K562 (cell line): ENCODE measurements at regions not wholly inside any gene's neighbourhood (a gene's known extent, or its start where the extent isn't known, plus 50 kb on each side); places are given as distances from the start of the nearest gene placed in this dataset.

Source experiments
- ATAC-seq: fragments of 200-7000 bp; cut with Tn5 transposase; 3 replicates; pipeline ENCODE4 v1.9.1; 2020; ENCODE audit warnings: moderate library complexity
- BruUV-seq: library from RNA; stranded (reverse); fragments of 400-500 nt; replicated peaks from 2 replicates; lab custom pipeline; 2021; lab: Mats Ljungman, UMichigan
- CTCF ChIA-PET: fragments of 300-600 bp; formaldehyde crosslinking; extraction: SDS; loops from one replicate; lab custom pipeline; 2021; ENCODE audit warnings: low intra/inter-chr PET ratio; lab: Yijun Ruan, JAX
- POLR2A ChIA-PET: fragments of 300-600, 350-650 bp; sonication (Branson Sonifier 250); formaldehyde crosslinking; extraction: SDS; loops from one replicate; lab custom pipeline; 2021; ENCODE audit warnings: antibody characterized with exemption, inconsistent platforms; lab: Yijun Ruan, JAX
- DNase-seq, 4 experiments: peaks; one replicate each; pipeline versions ENCODE4 v3.0.0 to v3.0.0-alpha.2; 2011 to 2018; ENCODE audit warnings: low spot score in 3 of 4, mixed read lengths in 3 of 4; ENCODE audit errors: extremely low read depth in 1 of 4
- FAIRE-seq: peaks from 2 replicates; lab custom pipeline; 2011; peaks lifted over from hg19 to GRCh38; lab: Jason Lieb, UNC
- H2AFZ ChIP-seq: 2 replicates; pipeline ENCODE4 v1.6.0; 2011; ENCODE audit warnings: low read depth, low read length, control low read depth, inconsistent platforms
- H3K27ac ChIP-seq: fragments of 200-600 bp; 3 replicates; pipeline ENCODE4 v1.8.0; 2011; ENCODE audit warnings: low read depth, mild to moderate bottlenecking, control low read depth, inconsistent platforms, low read length, moderate library complexity, mixed read lengths; ENCODE audit errors: extremely low read depth
- H3K27me3 ChIP-seq, 2 experiments: fragments of 300-600 bp in 1 of 2; 2 replicates in 1 of 2; 3 replicates in 1 of 2; pipeline versions ENCODE4 v1.6.0 to v1.8.0; 2011; ENCODE audit warnings: inconsistent platforms in 2 of 2, low read length in 2 of 2, mild to moderate bottlenecking in 1 of 2, mixed read lengths in 1 of 2, moderate library complexity in 1 of 2; ENCODE audit not compliant: control insufficient read depth in 2 of 2, insufficient read depth in 2 of 2
- H3K36me3 ChIP-seq: fragments of 300-600 bp; 3 replicates; pipeline ENCODE4 v1.8.0; 2011; ENCODE audit warnings: mild to moderate bottlenecking, low read length, inconsistent platforms; ENCODE audit not compliant: control insufficient read depth, insufficient read depth
- H3K4me1 ChIP-seq, 2 experiments: fragments of 200-600 bp in 1 of 2; replicated peaks in 1 of 2; 2 replicates in 1 of 2; 3 replicates in 1 of 2; pipeline versions ENCODE4 v1.5.1 to v1.8.0; 2011; ENCODE audit warnings: inconsistent platforms in 2 of 2, low read length in 2 of 2, mild to moderate bottlenecking in 1 of 2, mixed read lengths in 1 of 2, moderate library complexity in 1 of 2; ENCODE audit not compliant: control insufficient read depth in 2 of 2, insufficient read depth in 2 of 2
- H3K4me2 ChIP-seq: 2 replicates; pipeline ENCODE4 v1.6.1; 2011; ENCODE audit warnings: low read length, control low read depth, inconsistent platforms, mixed read lengths; ENCODE audit not compliant: insufficient read depth
- H3K4me3 ChIP-seq: fragments of 200-600 bp; sonication (generic), shearing (Covaris generic); 2 replicates; pipeline ENCODE4 v1.5.1; 2016; ENCODE audit warnings: control low read depth, inconsistent platforms
- H3K79me2 ChIP-seq: fragments of 200-600 bp; 3 replicates; pipeline ENCODE4 v1.8.0; 2011; ENCODE audit warnings: low read length, inconsistent platforms; ENCODE audit not compliant: control insufficient read depth, insufficient read depth
- H3K9ac ChIP-seq, 2 experiments: 2 replicates each; pipeline versions ENCODE4 v1.6.0 to v1.6.1; 2011; ENCODE audit warnings: low read depth in 2 of 2, low read length in 2 of 2, control low read depth in 1 of 2, inconsistent platforms in 1 of 2, mild to moderate bottlenecking in 1 of 2, mixed read lengths in 1 of 2; ENCODE audit not compliant: insufficient read depth in 1 of 2
- H3K9me1 ChIP-seq: one replicate; pipeline ENCODE4 v1.6.0; 2011; ENCODE audit warnings: inconsistent platforms, mild to moderate bottlenecking, low read length, moderate library complexity; ENCODE audit not compliant: control insufficient read depth, insufficient read depth
- H3K9me3 ChIP-seq: replicated peaks from 2 replicates; pipeline ENCODE4 v1.5.1; 2011; ENCODE audit warnings: low read depth, low read length, inconsistent platforms; ENCODE audit not compliant: control insufficient read depth, insufficient read depth
- H4K20me1 ChIP-seq: replicated peaks from 2 replicates; pipeline ENCODE4 v1.6.1; 2011; ENCODE audit warnings: low read length, inconsistent platforms, mixed read lengths; ENCODE audit not compliant: control insufficient read depth, insufficient read depth
- BRD4 ChIP-seq: fragments of 200-600 bp; sonication (generic); IDR thresholded peaks from 2 replicates; pipeline ENCODE4 v1.6.1; 2017; ENCODE audit warnings: inconsistent platforms
- ETV1 ChIP-seq: fragments of 450-650 bp; conservative IDR thresholded peaks from 2 replicates; pipeline ENCODE4 v1.6.1; 2016; ENCODE audit warnings: missing genetic modification characterization, control low read depth, low read depth, missing compliant biosample characterization
- MAFK ChIP-seq: IDR thresholded peaks from 2 replicates; pipeline ENCODE4 v1.6.1; 2011; ENCODE audit warnings: low read length, improper control_type of control experiment
- PTRF ChIP-seq: fragments of 450-650 bp; IDR thresholded peaks from 2 replicates; pipeline ENCODE4 v1.6.1; 2016; ENCODE audit warnings: mild to moderate bottlenecking, missing genetic modification characterization, missing compliant biosample characterization
- RBM39 ChIP-seq: fragments of 200-400 bp; formaldehyde crosslinking; optimal IDR thresholded peaks from 2 replicates; pipeline ENCODE3; 2018; ENCODE audit warnings: low read depth, low read length
- RNF2 ChIP-seq: sonication (generic); IDR thresholded peaks from 2 replicates; pipeline ENCODE4 v1.6.1; 2016
- SAFB ChIP-seq: fragments of 200-400 bp; formaldehyde crosslinking; IDR thresholded peaks from 2 replicates; pipeline ENCODE4 v1.6.1; 2017; ENCODE audit warnings: low read depth, low read length, borderline replicate concordance
- TRIM24 ChIP-seq, 2 experiments: fragments of 450-650 bp; IDR thresholded peaks; 2 replicates each; pipeline ENCODE4 v1.6.1; 2016
- ZFPM2 ChIP-seq: fragments of 250-450 bp; sonication (Bioruptor Pico); IDR thresholded peaks from 2 replicates; pipeline ENCODE4 v1.5.1; 2022; ENCODE audit warnings: mild to moderate bottlenecking
- ZNF316 ChIP-seq: fragments of 450-650 bp; IDR thresholded peaks from 2 replicates; pipeline ENCODE4 v1.6.1; 2016
- WGBS: fragments of 100-300 bp; shearing (Covaris generic); methylation state at CpG from one replicate; pipeline ENCODE4 v1.1.6; 2016; ENCODE audit warnings: low coverage, mixed read lengths; ENCODE audit not compliant: insufficient coverage; ENCODE audit errors: missing lambda C conversion rate; 5-methylcytosine and 5-hydroxymethylcytosine counted together
- in situ Hi-C: fragments of 300-500 bp; cut with MboI; formaldehyde crosslinking; loops from 4 replicates; pipeline ENCODE4 v1.15.0; 2018; ENCODE audit warnings: inconsistent platforms, mixed read lengths
- intact Hi-C: fragments of 100-400 bp; cut with micrococcal nuclease; formaldehyde crosslinking; loops from 2 replicates; pipeline ENCODE4 v1.14.2; 2022

DNA sequence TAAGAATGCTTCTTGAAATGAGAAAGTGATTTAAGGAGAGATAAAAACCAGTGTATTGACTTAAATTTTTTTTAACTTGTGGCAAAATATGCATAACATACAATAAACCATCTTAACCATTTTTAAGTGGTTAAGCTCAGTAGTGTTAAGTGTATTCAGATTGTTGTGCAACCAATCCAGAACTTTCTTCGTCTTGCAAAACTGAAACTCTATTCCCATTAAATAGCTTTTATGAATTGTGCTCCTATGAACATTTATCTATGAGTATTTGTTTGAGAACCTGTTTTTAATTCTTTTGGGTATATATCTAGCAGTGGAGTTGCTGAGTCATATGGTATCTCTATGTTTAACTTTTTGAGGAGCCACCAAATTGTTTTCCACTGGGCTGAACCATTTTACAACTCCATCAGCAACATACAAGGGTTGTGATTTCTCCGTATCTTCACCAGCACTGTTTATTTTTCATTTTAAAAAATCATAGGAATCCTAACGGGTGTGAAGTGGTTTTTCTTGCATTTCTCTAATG, 76.6 kb upstream of the ACTBL2 start (continued):
- no peak for TF ChIP-seq SAFB
- no peak for TF ChIP-seq TRIM24 (IDR thresholded peaks at IDR 0.05)
- TF ChIP-seq ZFPM2 (CRISPR knock-in tag), result no peak
- no peak for TF ChIP-seq MAFK
- no peak for TF ChIP-seq RNF2
- no peak for TF ChIP-seq PTRF
- no peak for TF ChIP-seq ETV1
- TF ChIP-seq RBM39, result no peak

DNA sequence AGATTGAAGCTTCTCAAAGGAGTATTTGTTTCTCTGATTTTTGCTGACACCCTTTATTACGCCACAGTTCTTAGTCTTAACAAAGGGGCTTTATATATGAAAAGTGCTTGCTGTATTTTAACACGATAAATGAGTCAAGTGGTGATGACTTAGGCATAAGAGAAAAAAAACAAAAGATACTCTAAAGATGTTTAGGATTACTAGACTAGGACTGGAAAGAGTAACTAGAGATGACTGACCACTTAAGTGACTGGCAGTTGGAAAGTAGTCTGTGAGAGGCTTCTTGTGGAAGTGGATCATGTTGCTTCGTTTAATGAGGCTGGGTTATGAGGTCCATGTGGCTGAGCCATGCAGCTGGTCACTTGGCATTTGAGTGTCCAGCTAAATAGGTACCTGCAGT, 69.4 kb upstream of the ACTBL2 start:
- in situ Hi-C loops, result no loop called here
- DNase-seq (no peak), FAIRE-seq (no peak), ATAC-seq (no peak)
- H4K20me1 ChIP-seq, result no peaks in the 10 kb centered on the region
- no peak overlapping the region for H3K27ac ChIP-seq
- no peak overlapping the region for H3K4me3 ChIP-seq
- ChIA-PET POLR2A (no interaction called here), CTCF (no interaction called here)
- no peak overlapping the region for H2AFZ ChIP-seq
- H3K9me1 ChIP-seq, result no peaks in the 10 kb centered on the region
- no peak overlapping the region for H3K4me2 ChIP-seq
- no peaks in the 10 kb centered on the region for H3K27me3 ChIP-seq
- no peaks in the 10 kb centered on the region for H3K36me3 ChIP-seq
- TF ChIP-seq ZNF316, result peak; percentile 37; the same call in 1 of the 2 replicates
- no peak for TF ChIP-seq BRD4
- no peaks in the 10 kb centered on the region for H3K79me2 ChIP-seq
- no TSS peak for BruUV-seq
- H3K4me1 ChIP-seq, result no peaks in the 10 kb centered on the region
- H3K9ac ChIP-seq, result no peak overlapping the region
- WGBS, result 0% methylated on average over 3 of the region's 3 CpGs
- intact Hi-C loops, result no loop called here
- H3K9me3 ChIP-seq, result no peaks in the 10 kb centered on the region
